HL-60 (cell line): ENCODE measurements at regions not wholly inside any gene's neighbourhood (a gene's known extent, or its start where the extent isn't known, plus 50 kb on each side); places are given as distances from the start of the nearest gene placed in this dataset.

Source experiments
- DNase-seq, 2 experiments: peaks; one replicate each; pipeline ENCODE4 v3.0.0-alpha.2; 2010 to 2020; ENCODE audit warnings: low read depth in 1 of 2, low spot score in 1 of 2
- H3K27ac ChIP-seq: fragments of 250-450 bp; sonication (Bioruptor Pico); replicated peaks from 2 replicates; pipeline ENCODE4 v1.5.1; 2020; ENCODE audit warnings: mild to moderate bottlenecking, moderate library complexity
- H3K27me3 ChIP-seq: fragments of 250-450 bp; sonication (Bioruptor Pico); 2 replicates; pipeline ENCODE4 v1.5.1; 2021; ENCODE audit warnings: mild to moderate bottlenecking, moderate library complexity; ENCODE audit not compliant: insufficient read depth, poor library complexity, severe bottlenecking
- H3K4me3 ChIP-seq: replicated peaks from 2 replicates; pipeline ENCODE4 v1.5.1; 2011; ENCODE audit warnings: mild to moderate bottlenecking, control low read depth, low read length; ENCODE audit not compliant: insufficient read depth
- GABPA ChIP-seq: IDR thresholded peaks from 2 replicates; pipeline ENCODE4 v1.6.1; 2012; ENCODE audit warnings: low read depth
- POLR2AphosphoS5 ChIP-seq: IDR thresholded peaks from 2 replicates; pipeline ENCODE4 v1.6.1; 2012; ENCODE audit warnings: low read depth
- SPI1 ChIP-seq: IDR thresholded peaks from 2 replicates; pipeline ENCODE4 v1.6.1; 2012; ENCODE audit warnings: low read depth, mild to moderate bottlenecking, borderline replicate concordance
- TF ChIP-seq, protein P1 (sequence below): IDR thresholded peaks from one replicate; pipeline ENCODE4 v1.5.1; 2011; ENCODE audit warnings: low read length, control low read depth, inconsistent platforms; ENCODE audit not compliant: insufficient read depth
- TF ChIP-seq, protein P2 (sequence below): IDR thresholded peaks from 2 replicates; pipeline ENCODE4 v1.6.1; 2012; ENCODE audit warnings: low read depth; ENCODE audit not compliant: insufficient replicate concordance

- no peaks in the 10 kb centered on the region for H3K27me3 ChIP-seq
- no peak for DNase-seq
- no peak overlapping the region for H3K27ac ChIP-seq
- H3K4me3 ChIP-seq, result no peak overlapping the region
- TF ChIP-seq GABPA (no peak), POLR2AphosphoS5 (no peak), SPI1 (no peak)
- TF ChIP-seq, protein P1, sequence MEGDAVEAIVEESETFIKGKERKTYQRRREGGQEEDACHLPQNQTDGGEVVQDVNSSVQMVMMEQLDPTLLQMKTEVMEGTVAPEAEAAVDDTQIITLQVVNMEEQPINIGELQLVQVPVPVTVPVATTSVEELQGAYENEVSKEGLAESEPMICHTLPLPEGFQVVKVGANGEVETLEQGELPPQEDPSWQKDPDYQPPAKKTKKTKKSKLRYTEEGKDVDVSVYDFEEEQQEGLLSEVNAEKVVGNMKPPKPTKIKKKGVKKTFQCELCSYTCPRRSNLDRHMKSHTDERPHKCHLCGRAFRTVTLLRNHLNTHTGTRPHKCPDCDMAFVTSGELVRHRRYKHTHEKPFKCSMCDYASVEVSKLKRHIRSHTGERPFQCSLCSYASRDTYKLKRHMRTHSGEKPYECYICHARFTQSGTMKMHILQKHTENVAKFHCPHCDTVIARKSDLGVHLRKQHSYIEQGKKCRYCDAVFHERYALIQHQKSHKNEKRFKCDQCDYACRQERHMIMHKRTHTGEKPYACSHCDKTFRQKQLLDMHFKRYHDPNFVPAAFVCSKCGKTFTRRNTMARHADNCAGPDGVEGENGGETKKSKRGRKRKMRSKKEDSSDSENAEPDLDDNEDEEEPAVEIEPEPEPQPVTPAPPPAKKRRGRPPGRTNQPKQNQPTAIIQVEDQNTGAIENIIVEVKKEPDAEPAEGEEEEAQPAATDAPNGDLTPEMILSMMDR, result no peak
- TF ChIP-seq, protein P2, sequence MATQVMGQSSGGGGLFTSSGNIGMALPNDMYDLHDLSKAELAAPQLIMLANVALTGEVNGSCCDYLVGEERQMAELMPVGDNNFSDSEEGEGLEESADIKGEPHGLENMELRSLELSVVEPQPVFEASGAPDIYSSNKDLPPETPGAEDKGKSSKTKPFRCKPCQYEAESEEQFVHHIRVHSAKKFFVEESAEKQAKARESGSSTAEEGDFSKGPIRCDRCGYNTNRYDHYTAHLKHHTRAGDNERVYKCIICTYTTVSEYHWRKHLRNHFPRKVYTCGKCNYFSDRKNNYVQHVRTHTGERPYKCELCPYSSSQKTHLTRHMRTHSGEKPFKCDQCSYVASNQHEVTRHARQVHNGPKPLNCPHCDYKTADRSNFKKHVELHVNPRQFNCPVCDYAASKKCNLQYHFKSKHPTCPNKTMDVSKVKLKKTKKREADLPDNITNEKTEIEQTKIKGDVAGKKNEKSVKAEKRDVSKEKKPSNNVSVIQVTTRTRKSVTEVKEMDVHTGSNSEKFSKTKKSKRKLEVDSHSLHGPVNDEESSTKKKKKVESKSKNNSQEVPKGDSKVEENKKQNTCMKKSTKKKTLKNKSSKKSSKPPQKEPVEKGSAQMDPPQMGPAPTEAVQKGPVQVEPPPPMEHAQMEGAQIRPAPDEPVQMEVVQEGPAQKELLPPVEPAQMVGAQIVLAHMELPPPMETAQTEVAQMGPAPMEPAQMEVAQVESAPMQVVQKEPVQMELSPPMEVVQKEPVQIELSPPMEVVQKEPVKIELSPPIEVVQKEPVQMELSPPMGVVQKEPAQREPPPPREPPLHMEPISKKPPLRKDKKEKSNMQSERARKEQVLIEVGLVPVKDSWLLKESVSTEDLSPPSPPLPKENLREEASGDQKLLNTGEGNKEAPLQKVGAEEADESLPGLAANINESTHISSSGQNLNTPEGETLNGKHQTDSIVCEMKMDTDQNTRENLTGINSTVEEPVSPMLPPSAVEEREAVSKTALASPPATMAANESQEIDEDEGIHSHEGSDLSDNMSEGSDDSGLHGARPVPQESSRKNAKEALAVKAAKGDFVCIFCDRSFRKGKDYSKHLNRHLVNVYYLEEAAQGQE, result no peak
Measured at GRCh38 chr10:47139121-47139520, 160.9 kb upstream of the GDF10 start.

DNA sequence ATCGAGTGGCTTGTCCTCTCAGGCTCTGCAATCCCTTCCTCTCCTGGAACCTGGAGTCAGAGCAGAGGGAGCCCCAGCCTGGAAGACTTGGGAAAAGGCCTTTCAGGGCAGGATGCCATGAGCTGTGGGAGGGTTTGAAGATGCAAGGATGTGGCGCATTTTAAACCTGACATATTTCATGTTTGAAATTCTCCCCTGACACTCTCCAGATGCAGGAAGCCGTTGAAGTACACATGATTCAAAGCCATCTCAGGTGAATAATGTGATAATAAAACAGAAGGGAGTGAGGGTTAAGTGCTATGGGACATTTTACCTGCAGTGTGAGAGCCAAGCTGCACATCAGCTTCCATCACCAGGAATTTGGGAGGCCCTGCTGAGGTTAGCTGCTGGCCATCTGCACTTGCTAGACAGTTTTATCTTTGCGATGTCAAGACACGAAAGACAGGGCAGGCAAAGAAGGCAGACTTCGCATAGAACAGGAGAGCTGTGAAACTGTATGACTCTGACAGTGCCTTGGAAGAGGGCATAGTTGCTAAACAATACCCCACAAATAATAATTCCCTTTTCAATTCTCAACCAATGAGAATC, 159.1 kb upstream of the GDF10 start:
- DNase-seq, result no peak
- no peaks in the 10 kb centered on the region for H3K27me3 ChIP-seq

DNA sequence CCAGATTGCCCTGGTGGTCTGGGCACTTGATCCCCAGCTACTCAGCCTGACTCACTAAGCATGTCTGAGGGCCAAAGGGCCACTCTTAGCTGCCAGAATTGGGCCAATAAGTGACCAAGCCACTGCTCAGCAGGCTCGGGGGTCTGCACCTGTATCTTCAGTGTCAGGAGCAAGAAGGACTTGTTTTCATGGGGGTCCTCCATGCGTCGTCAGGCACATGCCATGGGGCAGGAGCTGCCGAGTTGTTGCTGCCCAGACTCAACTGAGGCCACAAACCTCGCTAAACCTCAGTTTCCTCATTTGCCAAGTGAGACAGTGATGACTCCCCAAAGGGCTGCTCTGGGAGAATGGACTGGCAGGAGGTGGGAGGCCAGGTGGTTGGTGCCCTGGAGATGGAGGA, 158.6 kb upstream of the GDF10 start:
- Histone ChIP-seq H3K27me3 (no peaks in the 10 kb centered on the region), H3K4me3 (no peak overlapping the region), H3K27ac (no peak overlapping the region)
- TF ChIP-seq, protein P2, result no peak
- TF ChIP-seq GABPA, result no peak
- TF ChIP-seq, protein P1, result no peak
- TF ChIP-seq POLR2AphosphoS5, result no peak
- TF ChIP-seq SPI1, result no peak
- DNase-seq, result no peak

More for the DNA sequence above, 159.1 kb upstream of the GDF10 start:
- TF ChIP-seq SPI1 (no peak), POLR2AphosphoS5 (no peak), GABPA (no peak)
- TF ChIP-seq, protein P2, result no peak
- TF ChIP-seq, protein P1, result no peak
- no peak overlapping the region for H3K4me3 ChIP-seq
- no peak overlapping the region for H3K27ac ChIP-seq
